ENCODE measurements at regions not wholly inside any gene's neighbourhood (a gene's known extent, or its start where the extent isn't known, plus 50 kb on each side); places are given as distances from the start of the nearest gene placed in this dataset.

- TF ChIP-seq POLR2A (IDR thresholded peaks at IDR 0.05; ENCODE audit: low read depth, low read length) (no peak), POLR2AphosphoS5 (IDR thresholded peaks at IDR 0.05; ENCODE audit: low read depth, low read length) (no peak), TAF1 (IDR thresholded peaks at IDR 0.05; ENCODE audit: borderline replicate concordance, low read depth, low read length) (no peak)
Observed at GRCh38 chr1:29643838-29644440, 407.6 kb downstream of the PTPRU start.
